DND-41 (cell line): ENCODE measurements at regions not wholly inside any gene's neighbourhood (a gene's known extent, or its start where the extent isn't known, plus 50 kb on each side); places are given as distances from the start of the nearest gene placed in this dataset.
"Not testable (repeated sequence)": the region's sequence is repeated elsewhere in the genome, so short reads cannot be mapped to it uniquely, and the experiment has no call there.

Experiments
- ATAC-seq: fragments of 200-7000 bp; cut with Tn5 transposase; 3 replicates; pipeline ENCODE4 v1.9.1; 2021; ENCODE audit warnings: low read depth; ENCODE audit not compliant: insufficient read depth
- DNase-seq: peaks from one replicate; pipeline ENCODE4 v3.0.0-alpha.2; 2020
- H2AFZ ChIP-seq: 2 replicates; pipeline ENCODE4 v1.6.0; 2012; ENCODE audit warnings: low read depth, low read length
- H3K27ac ChIP-seq: 2 replicates; pipeline ENCODE4 v1.5.1; 2012; ENCODE audit warnings: low read length, inconsistent platforms
- H3K27me3 ChIP-seq: fragments of 200-600 bp; sonication (generic); 2 replicates; pipeline ENCODE4 v1.6.0; 2012; ENCODE audit warnings: low read length, mild to moderate bottlenecking, inconsistent platforms; ENCODE audit not compliant: insufficient read depth, poor library complexity
- H3K36me3 ChIP-seq: 2 replicates; pipeline ENCODE4 v1.5.1; 2012; ENCODE audit warnings: low read length, inconsistent platforms; ENCODE audit not compliant: insufficient read depth
- H3K4me1 ChIP-seq: 2 replicates; pipeline ENCODE4 v1.5.1; 2012; ENCODE audit warnings: mild to moderate bottlenecking, low read length; ENCODE audit not compliant: insufficient read depth
- H3K4me2 ChIP-seq: 2 replicates; pipeline ENCODE4 v1.6.0; 2012; ENCODE audit warnings: mild to moderate bottlenecking, moderate library complexity, low read length, inconsistent platforms; ENCODE audit not compliant: insufficient read depth
- H3K4me3 ChIP-seq, 2 experiments: fragments of 200-600 bp in 1 of 2; shearing (Covaris generic) in 1 of 2; 2 replicates each; pipeline ENCODE4 v1.5.1; 2012 to 2016; ENCODE audit warnings: inconsistent platforms in 2 of 2, low read length in 2 of 2, mild to moderate bottlenecking in 2 of 2, low read depth in 1 of 2, moderate library complexity in 1 of 2
- H3K79me2 ChIP-seq: 2 replicates; pipeline ENCODE4 v1.6.0; 2012; ENCODE audit warnings: low read length, inconsistent platforms; ENCODE audit not compliant: insufficient read depth
- H3K9ac ChIP-seq: 2 replicates; pipeline ENCODE4 v1.6.0; 2012; ENCODE audit warnings: low read depth, mild to moderate bottlenecking, inconsistent platforms, low read length, moderate library complexity
- H3K9me3 ChIP-seq: 2 replicates; pipeline ENCODE4 v1.5.1; 2012; ENCODE audit warnings: low read length, moderate library complexity, mild to moderate bottlenecking, inconsistent platforms; ENCODE audit not compliant: insufficient read depth, severe bottlenecking
- H4K20me1 ChIP-seq: 2 replicates; pipeline ENCODE4 v1.6.0; 2012; ENCODE audit warnings: low read length; ENCODE audit not compliant: insufficient read depth
- CTCF ChIP-seq: IDR thresholded peaks from 2 replicates; pipeline ENCODE4 v1.5.1; 2012; ENCODE audit warnings: borderline replicate concordance, low read length, moderate library complexity, mild to moderate bottlenecking; ENCODE audit not compliant: poor library complexity, severe bottlenecking; ENCODE audit errors: extremely low read depth
- EZH2 ChIP-seq: IDR thresholded peaks from 3 replicates; pipeline ENCODE4 v1.6.1; 2012; ENCODE audit warnings: borderline replicate concordance, low read depth, mild to moderate bottlenecking, moderate library complexity, low read length, inconsistent platforms; ENCODE audit not compliant: severe bottlenecking

- no peak for TF ChIP-seq EZH2
- TF ChIP-seq CTCF = no peak
- Histone ChIP-seq H3K4me2 (no peak overlapping the region), H3K9ac (no peak overlapping the region), H3K27me3 (no peaks in the 10 kb centered on the region), H3K9me3 (no peaks in the 10 kb centered on the region), H3K4me3 (no peak overlapping the region), H3K36me3 (no peaks in the 10 kb centered on the region), H3K79me2 (no peaks in the 10 kb centered on the region), H3K4me1 (no peaks in the 10 kb centered on the region), H3K27ac (no peak overlapping the region), H4K20me1 (no peaks in the 10 kb centered on the region), H2AFZ (no peak overlapping the region)
- no peak for DNase-seq
- no peak for ATAC-seq
Measured at GRCh38 chr9:104313396-104314110, 190.5 kb upstream of the OR13F1 start.

GRCh38 chr9:104316201-104317009 lies 187.7 kb upstream of the OR13F1 start:
- H3K27me3 ChIP-seq, H3K9ac ChIP-seq, H3K27ac ChIP-seq, H4K20me1 ChIP-seq, H3K4me3 ChIP-seq, H3K9me3 ChIP-seq, H2AFZ ChIP-seq, ATAC-seq, H3K36me3 ChIP-seq, H3K4me2 ChIP-seq, H3K79me2 ChIP-seq, DNase-seq, H3K4me1 ChIP-seq: not testable (repeated sequence)

- no peak for TF ChIP-seq CTCF
- TF ChIP-seq EZH2 = no peak
- Histone ChIP-seq H3K9me3 (no peaks in the 10 kb centered on the region), H3K4me3 (no peak overlapping the region), H3K9ac (no peak overlapping the region), H3K27me3 (no peaks in the 10 kb centered on the region), H3K4me1 (no peaks in the 10 kb centered on the region), H3K79me2 (no peaks in the 10 kb centered on the region), H2AFZ (no peak overlapping the region), H3K36me3 (no peaks in the 10 kb centered on the region), H4K20me1 (no peaks in the 10 kb centered on the region), H3K4me2 (no peak overlapping the region), H3K27ac (no peak overlapping the region)
- DNase-seq (no peak), ATAC-seq (no peak)
Measured at GRCh38 chr9:104319198-104319597, 184.9 kb upstream of the OR13F1 start.

- Histone ChIP-seq H3K9ac (no peak overlapping the region), H3K79me2 (no peaks in the 10 kb centered on the region), H3K27ac (no peak overlapping the region), H4K20me1 (no peaks in the 10 kb centered on the region), H3K36me3 (no peaks in the 10 kb centered on the region), H3K27me3 (no peaks in the 10 kb centered on the region), H3K4me1 (no peaks in the 10 kb centered on the region), H3K4me2 (no peak overlapping the region), H3K9me3 (no peaks in the 10 kb centered on the region), H2AFZ (no peak overlapping the region), H3K4me3 (no peak overlapping the region)
- TF ChIP-seq EZH2 (no peak), CTCF (no peak)
- DNase-seq (no peak), ATAC-seq (no peak)
Measured at GRCh38 chr9:104319685-104320084, 184.4 kb upstream of the OR13F1 start.
